Stimulated activated CD4-positive, alpha-beta T cell treated with anti-CD3 and anti-CD28 coated beads, Interleukin-4, amount 100 ng/mL, for 48 hours (primary cell): ENCODE measurements at regions not wholly inside any gene's neighbourhood (a gene's known extent, or its start where the extent isn't known, plus 50 kb on each side); places are given as distances from the start of the nearest gene placed in this dataset.

Experiments used
- DNase-seq, 2 donors: peaks; one replicate each; pipeline ENCODE4 v3.0.0-alpha.2; 2020; ENCODE audit warnings: low read depth in 2 of 2

- DNase-seq = no peak
Observed at GRCh38 chr2:147711031-147711430, 133.8 kb upstream of the ACVR2A start.

GRCh38 chr2:147709655-147710054 lies 135.2 kb upstream of the ACVR2A start:
- DNase-seq = no peak

- DNase-seq = no peak
Observed at GRCh38 chr2:147703171-147703570, 141.7 kb upstream of the ACVR2A start.

GRCh38 chr2:147698166-147698565 lies 146.7 kb upstream of the ACVR2A start:
- no peak for DNase-seq

GRCh38 chr2:147696426-147696825 lies 148.4 kb upstream of the ACVR2A start:
- DNase-seq = no peak

- no peak for DNase-seq
Observed at GRCh38 chr2:147689220-147689909, 155.5 kb upstream of the ACVR2A start.

- no peak for DNase-seq
Observed at GRCh38 chr2:147688242-147688641, 156.6 kb upstream of the ACVR2A start.

GRCh38 chr2:147686365-147686764 lies 158.5 kb upstream of the ACVR2A start:
- no peak for DNase-seq

GRCh38 chr2:147684903-147685302 lies 159.9 kb upstream of the ACVR2A start:
- DNase-seq = no peak

GRCh38 chr2:147683380-147683779 lies 161.4 kb upstream of the ACVR2A start:
- no peak for DNase-seq

- DNase-seq = no peak
Observed at GRCh38 chr2:147681093-147681492, 163.7 kb upstream of the ACVR2A start.

GRCh38 chr2:147679955-147680531 lies 164.8 kb upstream of the ACVR2A start:
- DNase-seq = no peak

GRCh38 chr2:147679191-147679954 lies 165.5 kb upstream of the ACVR2A start:
- DNase-seq = no peak

GRCh38 chr2:147665105-147665504 lies 179.7 kb upstream of the ACVR2A start:
- DNase-seq = no peak

GRCh38 chr2:147663962-147664361 lies 180.9 kb upstream of the ACVR2A start:
- DNase-seq = no peak

GRCh38 chr2:147663153-147663961 lies 181.5 kb upstream of the ACVR2A start:
- DNase-seq = no peak

GRCh38 chr2:147662221-147662620 lies 182.6 kb upstream of the ACVR2A start:
- DNase-seq = no peak

GRCh38 chr2:147660680-147661079 lies 184.1 kb upstream of the ACVR2A start:
- DNase-seq = no peak

- DNase-seq = no peak
Observed at GRCh38 chr2:147659051-147659450, 185.8 kb upstream of the ACVR2A start.

GRCh38 chr2:147657086-147658000 lies 187.5 kb upstream of the ACVR2A start:
- no peak for DNase-seq

- DNase-seq = no peak
Observed at GRCh38 chr2:147649998-147650397, 194.8 kb upstream of the ACVR2A start.
